H1 (cell line): ENCODE measurements at regions not wholly inside any gene's neighbourhood (a gene's known extent, or its start where the extent isn't known, plus 50 kb on each side); places are given as distances from the start of the nearest gene placed in this dataset.

Experiments used
- CTCF ChIA-PET: fragments of 300-600 bp; sonication (Branson Sonifier 250); formaldehyde crosslinking; loops from one replicate; lab custom pipeline; 2021; ENCODE audit not compliant: partially characterized antibody; lab: Charles Lee
- POLR2A ChIA-PET: fragments of 300-600 bp; sonication (Branson Sonifier 250); formaldehyde crosslinking; loops from one replicate; lab custom pipeline; 2021; ENCODE audit warnings: inconsistent platforms; ENCODE audit not compliant: partially characterized antibody; lab: Charles Lee
- DNase-seq, 2 experiments: peaks; one replicate each; pipeline versions ENCODE4 v3.0.0 to v3.0.0-alpha.2; 2010 to 2022; ENCODE audit warnings: low spot score in 2 of 2, low read depth in 1 of 2, mixed read lengths in 1 of 2
- FAIRE-seq: peaks from 2 replicates; lab custom pipeline; 2011; peaks lifted over from hg19 to GRCh38; lab: Jason Lieb, UNC
- H2AFZ ChIP-seq: 2 replicates; pipeline ENCODE4 v1.8.1; 2012; ENCODE audit warnings: low read length, inconsistent platforms
- H2AK5ac ChIP-seq: 2 replicates; pipeline ENCODE4 v1.6.1; 2013; ENCODE audit warnings: low read depth, low read length
- H2BK120ac ChIP-seq: replicated peaks from 2 replicates; pipeline ENCODE3; 2013; ENCODE audit warnings: low read depth, low read length, inconsistent platforms
- H2BK12ac ChIP-seq: 2 replicates; pipeline ENCODE4 v1.6.1; 2013; ENCODE audit warnings: low read depth, low read length
- H2BK15ac ChIP-seq: 2 replicates; pipeline ENCODE4 v1.6.1; 2013; ENCODE audit warnings: low read length
- H2BK20ac ChIP-seq: 2 replicates; pipeline ENCODE4 v1.6.1; 2013; ENCODE audit warnings: low read length
- H2BK5ac ChIP-seq: 2 replicates; pipeline ENCODE4 v1.6.1; 2013; ENCODE audit warnings: low read depth, low read length
- H3K14ac ChIP-seq: 2 replicates; pipeline ENCODE4 v1.6.1; 2013; ENCODE audit warnings: inconsistent platforms; ENCODE audit not compliant: insufficient read length
- H3K18ac ChIP-seq: 2 replicates; pipeline ENCODE4 v1.6.1; 2013; ENCODE audit warnings: low read length; ENCODE audit errors: extremely low read depth
- H3K23ac ChIP-seq: 2 replicates; pipeline ENCODE4 v1.6.1; 2013; ENCODE audit warnings: inconsistent platforms; ENCODE audit not compliant: insufficient read length
- H3K23me2 ChIP-seq: 2 replicates; pipeline ENCODE4 v1.6.1; 2013; ENCODE audit warnings: low read depth, low read length
- H3K27ac ChIP-seq: 2 replicates; pipeline ENCODE4 v1.6.1; 2011; ENCODE audit warnings: low read depth, low read length, inconsistent platforms
- H3K27me3 ChIP-seq, 4 experiments: replicated peaks in 1 of 4; 1 replicate in 1 of 4; 2 replicates in 3 of 4; pipeline versions ENCODE4 v1.6.1 to v1.8.1; 2011 to 2013; ENCODE audit warnings: low read length in 3 of 4, mild to moderate bottlenecking in 3 of 4, inconsistent platforms in 2 of 4, mixed read lengths in 2 of 4, moderate library complexity in 1 of 4; ENCODE audit not compliant: control insufficient read depth in 3 of 4, insufficient read depth in 3 of 4; ENCODE audit errors: extremely low read depth in 1 of 4
- H3K36me3 ChIP-seq, 4 experiments: 2 replicates each; pipeline versions ENCODE4 v1.6.1 to v1.8.1; 2011 to 2013; ENCODE audit warnings: mild to moderate bottlenecking in 4 of 4, low read length in 3 of 4, moderate library complexity in 2 of 4, control low read depth in 1 of 4, inconsistent platforms in 1 of 4; ENCODE audit not compliant: insufficient read depth in 4 of 4, control insufficient read depth in 2 of 4
- H3K4ac ChIP-seq: replicated peaks from 2 replicates; pipeline ENCODE3; 2013; ENCODE audit warnings: low read length, low read depth, mixed read lengths, inconsistent platforms; ENCODE audit not compliant: insufficient read length
- H3K4me1 ChIP-seq, 4 experiments: replicated peaks in 1 of 4; 1 replicate in 1 of 4; 2 replicates in 3 of 4; pipeline versions ENCODE4 v1.6.1 to v1.8.1; 2011 to 2013; ENCODE audit warnings: low read length in 3 of 4, inconsistent platforms in 2 of 4, mixed read lengths in 1 of 4; ENCODE audit not compliant: insufficient read depth in 4 of 4, control insufficient read depth in 3 of 4
- H3K4me2 ChIP-seq, 2 experiments: 2 replicates each; pipeline versions ENCODE4 v1.6.1 to v1.8.1; 2011 to 2013; ENCODE audit warnings: low read depth in 2 of 2, low read length in 2 of 2, control low read depth in 1 of 2, inconsistent platforms in 1 of 2, mild to moderate bottlenecking in 1 of 2; ENCODE audit not compliant: insufficient read depth in 1 of 2
- H3K4me3 ChIP-seq, 4 experiments: fragments of 200-600, 300-600 bp in 1 of 4; sonication (generic), shearing (Covaris generic), sonication (Bioruptor Twin) in 1 of 4; 2 replicates each; pipeline versions ENCODE4 v1.5.1 to v1.8.1; 2011 to 2016; ENCODE audit warnings: low read length in 4 of 4, low read depth in 3 of 4, control low read depth in 2 of 4, inconsistent platforms in 2 of 4, mild to moderate bottlenecking in 2 of 4, mixed read lengths in 1 of 4, moderate library complexity in 1 of 4; ENCODE audit not compliant: insufficient read depth in 2 of 4; ENCODE audit errors: extremely low read depth in 1 of 4
- H3K56ac ChIP-seq: replicated peaks from 2 replicates; pipeline ENCODE3; 2013; ENCODE audit warnings: low read depth, mild to moderate bottlenecking, mixed read lengths, low read length, inconsistent platforms; ENCODE audit not compliant: insufficient read length
- H3K79me1 ChIP-seq: 2 replicates; pipeline ENCODE4 v1.6.1; 2013; ENCODE audit warnings: low read depth, low read length, control low read depth
- H3K79me2 ChIP-seq, 2 experiments: 2 replicates each; pipeline versions ENCODE4 v1.6.1 to v1.8.1; 2012 to 2013; ENCODE audit warnings: low read length in 2 of 2, mild to moderate bottlenecking in 2 of 2, inconsistent platforms in 1 of 2; ENCODE audit not compliant: insufficient read depth in 2 of 2, control insufficient read depth in 1 of 2
- H3K9ac ChIP-seq, 4 experiments: replicated peaks in 1 of 4; 1 replicate in 1 of 4; 2 replicates in 3 of 4; pipeline versions ENCODE4 v1.6.1 to v1.8.1; 2011 to 2013; ENCODE audit warnings: low read depth in 3 of 4, low read length in 3 of 4, control low read depth in 2 of 4, mild to moderate bottlenecking in 2 of 4, moderate library complexity in 2 of 4, inconsistent platforms in 1 of 4; ENCODE audit errors: extremely low read depth in 1 of 4
- H3K9me3 ChIP-seq, 2 experiments: 2 replicates each; pipeline versions ENCODE4 v1.6.1 to v1.8.1; 2012 to 2013; ENCODE audit warnings: mild to moderate bottlenecking in 2 of 2, moderate library complexity in 2 of 2, control low read depth in 1 of 2, inconsistent platforms in 1 of 2, low read depth in 1 of 2, low read length in 1 of 2, mixed read lengths in 1 of 2; ENCODE audit not compliant: insufficient read depth in 2 of 2
- H4K20me1 ChIP-seq, 2 experiments: replicated peaks in 1 of 2; 2 replicates each; pipeline versions ENCODE3 to v1.8.1; 2011 to 2013; ENCODE audit warnings: inconsistent platforms in 2 of 2, low read length in 2 of 2, mild to moderate bottlenecking in 1 of 2; ENCODE audit not compliant: insufficient read depth in 2 of 2, control insufficient read depth in 1 of 2
- H4K5ac ChIP-seq: 2 replicates; pipeline ENCODE4 v1.6.1; 2013; ENCODE audit warnings: low read length, low read depth, mixed read lengths, inconsistent platforms; ENCODE audit not compliant: insufficient read length
- H4K8ac ChIP-seq: 2 replicates; pipeline ENCODE4 v1.8.0; 2013; ENCODE audit warnings: mild to moderate bottlenecking, moderate library complexity, low read length, inconsistent platforms; ENCODE audit not compliant: insufficient read depth; ENCODE audit errors: extremely low read depth
- H4K91ac ChIP-seq: replicated peaks from 2 replicates; pipeline ENCODE3; 2013; ENCODE audit warnings: low read length, mixed read lengths, inconsistent platforms; ENCODE audit not compliant: insufficient read length
- BRCA1 ChIP-seq: IDR thresholded peaks from 2 replicates; pipeline ENCODE4 v1.6.1; 2012; ENCODE audit warnings: low read depth, low read length, improper control_type of control experiment
- EZH2 ChIP-seq: fragments of 200-600 bp; sonication (generic); IDR thresholded peaks from 2 replicates; pipeline ENCODE4 v1.7.1; 2012; ENCODE audit warnings: low read depth, mild to moderate bottlenecking, moderate library complexity, low read length, inconsistent platforms; ENCODE audit not compliant: severe bottlenecking
- HDAC2 ChIP-seq, 2 experiments: fragments of 300-600 bp in 1 of 2; sonication (generic) in 1 of 2; IDR thresholded peaks; 2 replicates each; pipeline ENCODE4 v1.6.1; 2011 to 2012; ENCODE audit warnings: low read depth in 2 of 2, low read length in 2 of 2, mild to moderate bottlenecking in 2 of 2, moderate library complexity in 2 of 2, borderline replicate concordance in 1 of 2, inconsistent platforms in 1 of 2
- TEAD4 ChIP-seq: IDR thresholded peaks from 2 replicates; pipeline ENCODE4 v1.6.1; 2012; ENCODE audit warnings: low read depth, low read length, inconsistent platforms, mixed read lengths
- WGBS, 2 experiments: shearing (Covaris generic) in 1 of 2; methylation state at CpG; one replicate each; pipeline versions ENCODE4 v1.1.6 to v1.1.7; 2013 to 2015; ENCODE audit warnings: low lambda C conversion rate in 2 of 2, mixed read lengths in 2 of 2, inconsistent platforms in 1 of 2, low coverage in 1 of 2, missing lambda C conversion rate in 1 of 2; ENCODE audit not compliant: insufficient replicate concordance in 2 of 2, insufficient coverage in 1 of 2, insufficient read length in 1 of 2; ENCODE audit errors: extremely low coverage in 1 of 2, missing lambda C conversion rate in 1 of 2; 5-methylcytosine and 5-hydroxymethylcytosine counted together

DNA sequence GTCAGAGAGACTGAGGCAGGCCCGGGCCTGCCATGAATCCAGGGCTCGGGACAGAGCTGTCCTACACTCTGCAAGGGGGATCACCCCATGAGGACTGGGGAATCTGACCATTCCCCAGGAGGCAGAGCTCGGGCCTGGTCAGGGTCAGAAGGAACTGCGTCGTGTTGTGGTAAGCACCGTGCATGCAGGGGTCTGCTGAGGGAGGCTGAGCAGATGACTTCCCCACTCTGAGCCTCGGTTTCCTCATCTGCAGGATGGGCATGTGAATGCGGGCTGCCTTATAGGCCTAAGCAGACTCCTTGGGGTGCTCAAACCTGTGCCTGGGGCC, 61.6 kb upstream of the IQSEC1 start:
- no peaks in the 10 kb centered on the region for H3K27me3 ChIP-seq
- no peak overlapping the region for H2BK5ac ChIP-seq
- H3K18ac ChIP-seq, result no peak overlapping the region
- H4K8ac ChIP-seq, result no peak overlapping the region
- CTCF ChIA-PET, result interaction anchor here (1.2 to 2.8 kb wide), 6 partner anchors 10 to 43 kb away, joined by 3 to 15 read pairs (median 6); no protein-coding TSS in a partner anchor
- no peak overlapping the region for H2BK15ac ChIP-seq
- TF ChIP-seq TEAD4 (no peak), HDAC2 (IDR thresholded peaks at IDR 0.05; ENCODE audit: borderline replicate concordance in 1 of 2, low read depth in 2 of 2, low read length in 2 of 2) (no peak), BRCA1 (no peak), EZH2 (no peak)
- TF ChIP-seq, all 59 proteins: peak for 0
- Histone ChIP-seq H3K23me2 (no peaks in the 10 kb centered on the region), H2BK20ac (no peak overlapping the region), H3K79me1 (no peaks in the 10 kb centered on the region), H2BK120ac (no peak overlapping the region), H4K20me1 (peaks cover 1 to 5% of the 10 kb centered on the region in 2 experiments), H3K36me3 (no peaks in the 10 kb centered on the region), H3K23ac (no peak overlapping the region), H4K5ac (no peak overlapping the region), H3K9me3 (no peaks in the 10 kb centered on the region), H4K91ac (no peak overlapping the region), H3K4ac (no peak overlapping the region), H3K4me3 (no peak overlapping the region), H3K4me2 (no peak overlapping the region), H2AK5ac (no peak overlapping the region), H3K79me2 (no peaks in the 10 kb centered on the region), H3K14ac (no peak overlapping the region), H3K56ac (no peak overlapping the region), H3K4me1 (peaks cover 0 to 6% (median 2%) of the 10 kb centered on the region in 4 experiments; a peak in 3 of 7 replicates), H2AFZ (no peak overlapping the region), H2BK12ac (no peak overlapping the region), H3K27ac (no peak overlapping the region), H3K9ac (no peak overlapping the region)
- DNase-seq, result no peak
- POLR2A ChIA-PET, result interaction anchor here (0.9 kb wide), 1 partner anchor 14 kb away, joined by 3 read pairs; no protein-coding TSS in a partner anchor
- no peak for FAIRE-seq
- 95% methylated on average over 8 of the region's 8 CpGs; no CpG with 5 or more reads in 1 of the 2 experiments for WGBS, 2 experiments
